ENCODE measurements at regions not wholly inside any gene's neighbourhood (a gene's known extent, or its start where the extent isn't known, plus 50 kb on each side); places are given as distances from the start of the nearest gene placed in this dataset.

DNA sequence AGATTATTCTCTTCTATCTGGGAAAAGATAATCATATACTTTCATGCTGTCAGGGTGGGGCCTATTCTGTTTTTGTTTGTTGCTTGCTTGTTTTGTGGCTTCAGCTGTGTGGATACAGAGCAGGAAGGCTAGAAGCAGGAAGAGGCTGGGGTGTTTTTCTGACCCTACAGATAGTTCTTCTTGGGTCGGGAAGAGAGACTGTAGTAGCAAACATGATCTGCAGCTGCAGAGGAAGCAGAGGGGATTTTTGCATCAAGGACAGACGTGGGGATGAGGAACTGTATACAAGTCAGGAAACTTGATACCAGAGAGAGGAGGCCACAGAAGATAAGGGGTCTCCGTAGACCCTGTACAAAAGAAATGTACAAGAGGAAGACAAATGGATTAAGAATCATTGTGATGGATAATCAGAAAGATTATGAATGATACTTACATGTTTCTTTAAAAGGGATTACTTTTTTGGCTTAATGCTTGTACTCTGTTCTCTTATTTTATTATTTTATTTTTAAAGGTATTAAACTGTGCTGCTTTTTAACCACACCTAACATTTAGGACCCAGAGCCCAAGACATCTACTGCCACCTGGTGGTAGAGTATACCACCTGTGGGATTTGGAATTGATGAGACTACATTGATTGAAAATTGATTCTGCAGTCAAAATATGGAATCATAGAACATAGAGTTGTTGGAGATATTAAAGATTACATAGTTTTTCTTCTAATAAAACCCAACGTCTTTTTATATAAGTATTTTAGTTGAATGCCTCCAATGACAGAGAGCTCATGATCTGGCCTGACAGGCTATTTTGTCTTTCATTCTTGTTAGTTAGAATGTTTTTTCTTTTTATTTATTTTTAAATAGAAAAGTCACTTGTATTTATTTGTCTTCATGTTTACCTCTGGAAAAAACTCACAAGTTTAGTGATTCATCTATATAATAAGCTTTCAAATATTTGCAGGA is 87.3 kb upstream of the ROPN1 start:
- H3K9me3 Mint-ChIP-seq: no peaks in the 10 kb centered on the region
- no peak overlapping the region for H3K27ac Mint-ChIP-seq
- peaks cover 14% of the 10 kb centered on the region for H3K27me3 Mint-ChIP-seq
- no peak overlapping the region for H3K4me3 Mint-ChIP-seq
- H3K4me1 Mint-ChIP-seq: no peaks in the 10 kb centered on the region
- ATAC-seq (replicated peaks): no peak
- H3K36me3 Mint-ChIP-seq (ENCODE audit: low read depth): no peaks in the 10 kb centered on the region

DNA sequence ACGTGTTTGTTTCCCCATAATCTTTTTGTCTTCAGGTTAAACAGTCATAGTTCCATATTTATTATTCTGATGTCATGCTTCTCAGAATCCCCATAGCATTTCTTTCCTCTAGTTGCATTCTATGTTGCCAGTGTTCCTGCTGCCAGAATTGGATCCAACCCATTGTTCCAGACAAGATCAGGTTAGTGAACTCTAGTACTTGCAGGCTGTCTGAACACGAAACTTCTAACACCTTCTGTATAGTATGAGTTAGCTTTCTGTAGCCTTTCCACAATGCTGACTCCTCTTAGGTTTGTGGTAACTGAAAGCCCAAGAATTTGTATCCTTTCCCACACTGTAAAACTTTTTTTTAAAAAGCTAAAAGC is 88.0 kb upstream of the ROPN1 start:
- peaks cover 14% of the 10 kb centered on the region for H3K27me3 Mint-ChIP-seq
- no peaks in the 10 kb centered on the region for H3K36me3 Mint-ChIP-seq (ENCODE audit: low read depth)
- H3K9me3 Mint-ChIP-seq: no peaks in the 10 kb centered on the region
- no peak for ATAC-seq (replicated peaks)
- no peak overlapping the region for H3K4me3 Mint-ChIP-seq
- no peak overlapping the region for H3K27ac Mint-ChIP-seq
- no peaks in the 10 kb centered on the region for H3K4me1 Mint-ChIP-seq

DNA sequence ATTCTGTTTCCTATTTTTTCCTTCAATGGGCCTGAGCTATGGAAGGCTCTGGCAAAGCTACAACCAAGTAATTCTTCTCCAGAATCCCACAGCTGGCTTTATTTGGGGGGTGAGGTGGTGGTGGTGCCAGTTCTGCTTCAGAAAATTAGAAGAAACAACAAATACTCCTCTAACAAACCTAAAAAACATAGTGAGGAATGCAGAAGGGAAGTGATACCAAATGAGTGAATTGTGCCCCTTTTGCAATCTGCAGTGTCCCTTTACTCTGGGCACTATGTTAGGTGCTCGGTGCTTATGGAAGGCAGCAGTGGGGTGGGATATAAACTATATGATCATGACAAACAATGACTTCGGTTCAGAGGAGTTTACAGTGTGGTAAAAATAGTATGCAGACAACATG is 90.4 kb upstream of the ROPN1 start:
- no peaks in the 10 kb centered on the region for H3K36me3 Mint-ChIP-seq (ENCODE audit: low read depth)
- H3K4me1 Mint-ChIP-seq: no peaks in the 10 kb centered on the region
- ATAC-seq (replicated peaks): no peak
- no peaks in the 10 kb centered on the region for H3K9me3 Mint-ChIP-seq
- H3K27me3 Mint-ChIP-seq: peaks cover 16% of the 10 kb centered on the region
- no peak overlapping the region for H3K4me3 Mint-ChIP-seq
- no peak overlapping the region for H3K27ac Mint-ChIP-seq

DNA sequence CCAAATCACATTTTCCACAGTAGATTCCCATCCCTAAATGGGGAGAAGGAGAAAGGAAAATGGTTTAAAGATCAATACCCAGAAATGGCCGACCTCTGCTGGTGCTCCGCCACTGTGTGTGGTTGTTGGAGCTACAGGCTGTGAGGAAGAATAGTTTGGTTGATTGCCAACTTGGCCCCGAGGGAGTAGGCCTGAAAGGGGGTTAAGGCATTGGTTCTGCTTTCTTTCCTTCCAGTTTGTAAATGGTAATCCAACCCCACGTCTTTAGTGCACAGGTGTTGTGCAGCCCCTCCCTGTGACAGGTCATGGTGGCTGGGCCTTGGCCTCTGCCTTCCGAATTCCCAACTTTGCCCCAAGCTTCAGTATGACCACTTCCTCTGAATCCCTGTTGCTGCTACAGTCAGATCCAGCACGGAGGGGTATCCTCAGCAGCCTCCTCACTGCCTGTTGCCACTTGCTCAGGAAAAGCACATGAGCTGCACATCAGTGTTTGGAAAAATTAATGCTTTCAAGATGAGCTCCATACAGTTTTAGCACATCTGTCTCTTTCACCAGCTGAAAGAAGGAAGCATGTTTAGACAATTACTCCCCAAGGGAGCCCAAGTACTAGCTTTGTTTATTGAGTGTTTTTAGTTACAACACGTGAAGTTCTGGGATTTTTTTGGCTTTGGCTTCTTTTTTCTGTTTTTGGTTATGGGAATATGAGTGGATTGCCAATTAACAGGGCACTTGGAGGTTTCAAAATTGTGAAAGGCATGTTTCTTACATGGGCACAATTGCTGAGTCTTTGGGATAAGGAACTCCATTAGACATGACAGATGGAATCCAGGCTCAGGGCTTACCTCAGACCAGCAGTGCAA is 92.3 kb upstream of the ROPN1 start:
- no peaks in the 10 kb centered on the region for H3K36me3 Mint-ChIP-seq (ENCODE audit: low read depth)
- H3K4me3 Mint-ChIP-seq: no peak overlapping the region

DNA sequence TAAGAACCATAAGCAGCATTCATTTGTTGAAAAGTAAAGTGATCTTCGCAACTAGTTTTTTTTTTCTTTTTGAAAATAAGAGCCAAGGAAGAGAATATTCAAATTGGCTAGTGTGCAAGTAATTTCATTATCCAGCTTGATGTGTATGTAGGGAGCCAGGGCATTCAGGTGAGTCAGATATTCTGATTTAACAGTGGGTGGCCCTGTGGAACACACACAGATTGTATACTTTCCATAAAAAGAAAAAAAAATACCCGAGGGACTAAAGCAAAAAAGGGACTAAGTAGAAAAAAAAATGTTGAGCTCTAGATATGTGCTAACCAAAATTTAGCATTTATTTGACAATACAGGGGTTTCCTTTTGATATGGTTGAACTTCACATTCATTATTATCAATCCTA is 96.9 kb upstream of the ROPN1 start:
- no peak overlapping the region for H3K4me3 Mint-ChIP-seq
- no peaks in the 10 kb centered on the region for H3K4me1 Mint-ChIP-seq
- no peak for ATAC-seq (replicated peaks)

More for the DNA sequence above, 92.3 kb upstream of the ROPN1 start:
- no peaks in the 10 kb centered on the region for H3K9me3 Mint-ChIP-seq
- H3K27ac Mint-ChIP-seq: no peak overlapping the region
- ATAC-seq (replicated peaks): no peak
- peaks cover 16% of the 10 kb centered on the region for H3K27me3 Mint-ChIP-seq
- no peaks in the 10 kb centered on the region for H3K4me1 Mint-ChIP-seq

DNA sequence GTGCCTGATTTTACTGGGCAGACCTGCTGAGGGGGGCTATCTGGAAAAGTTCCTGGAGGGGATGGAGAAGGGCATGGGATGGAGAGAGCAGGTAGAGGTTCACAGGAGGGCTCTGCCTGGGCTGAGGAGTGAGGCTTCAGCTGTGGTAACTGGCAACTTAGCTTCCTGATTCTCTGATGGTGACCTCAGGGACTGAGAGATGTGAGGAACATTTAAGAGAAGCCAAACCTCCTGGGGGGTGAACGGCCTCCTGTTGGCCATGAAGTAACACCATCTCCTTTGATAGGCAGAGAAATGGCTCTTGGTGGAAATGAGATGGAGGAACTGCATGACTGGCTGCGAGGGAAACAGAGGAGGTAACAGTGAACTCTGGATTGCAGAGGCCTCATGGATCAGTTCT is 97.3 kb upstream of the ROPN1 start:
- ATAC-seq (replicated peaks): no peak
- Mint-ChIP-seq H3K4me1 (no peaks in the 10 kb centered on the region), H3K9me3 (no peaks in the 10 kb centered on the region), H3K27me3 (peaks cover 36% of the 10 kb centered on the region), H3K27ac (no peak overlapping the region), H3K36me3 (ENCODE audit: low read depth) (no peaks in the 10 kb centered on the region), H3K4me3 (no peak overlapping the region)

More for the DNA sequence above, 96.9 kb upstream of the ROPN1 start:
- H3K27me3 Mint-ChIP-seq: peaks cover 34% of the 10 kb centered on the region
- H3K36me3 Mint-ChIP-seq (ENCODE audit: low read depth): no peaks in the 10 kb centered on the region
- H3K9me3 Mint-ChIP-seq: no peaks in the 10 kb centered on the region
- no peak overlapping the region for H3K27ac Mint-ChIP-seq

DNA sequence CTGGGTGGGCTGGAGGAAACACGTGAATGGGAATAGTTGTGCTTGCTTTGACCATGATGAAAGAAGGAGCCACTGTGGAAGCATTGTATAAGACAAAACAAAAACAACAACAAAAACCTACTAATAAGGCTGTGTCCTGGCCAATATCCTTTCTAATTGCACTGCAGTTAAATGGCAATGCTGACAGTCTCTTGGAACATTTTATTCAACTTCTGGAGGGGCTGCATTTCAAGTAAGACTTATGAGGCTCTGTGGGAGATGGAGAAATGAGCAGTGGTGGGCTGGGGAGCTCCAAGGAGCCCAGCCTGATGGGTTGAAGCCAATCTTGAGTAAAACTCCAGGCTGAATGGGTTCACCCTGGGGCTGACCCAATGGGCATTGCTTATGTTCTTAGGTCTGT is 99.8 kb upstream of the ROPN1 start:
- Mint-ChIP-seq H3K27me3 (peaks cover 33% of the 10 kb centered on the region), H3K4me1 (no peaks in the 10 kb centered on the region), H3K27ac (no peak overlapping the region), H3K9me3 (no peaks in the 10 kb centered on the region), H3K4me3 (no peak overlapping the region), H3K36me3 (ENCODE audit: low read depth) (no peaks in the 10 kb centered on the region)
- ATAC-seq (replicated peaks): no peak

DNA sequence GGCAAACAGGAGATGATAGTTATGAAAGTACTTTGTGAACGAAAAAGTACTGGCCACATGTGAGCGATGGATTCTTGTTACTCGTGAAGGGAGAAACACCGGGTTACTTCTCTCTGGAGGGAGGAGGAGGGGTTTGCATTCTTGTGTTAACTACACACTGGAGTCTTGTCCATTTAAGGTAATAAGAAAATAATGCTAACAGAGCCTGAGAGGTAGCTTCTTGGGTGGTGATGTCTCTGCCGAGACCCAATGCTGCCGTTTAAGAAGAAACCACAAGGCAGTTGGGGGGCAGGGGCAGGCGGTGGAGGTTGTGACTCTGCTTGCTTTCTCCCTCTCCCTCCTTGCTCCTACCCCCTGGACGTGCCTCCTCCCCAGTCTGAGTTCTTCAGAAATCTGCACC is 100.9 kb upstream of the ROPN1 start:
- H3K4me3 Mint-ChIP-seq: no peak overlapping the region
- no peak overlapping the region for H3K27ac Mint-ChIP-seq
- H3K27me3 Mint-ChIP-seq: peaks cover 36% of the 10 kb centered on the region
- H3K4me1 Mint-ChIP-seq: no peaks in the 10 kb centered on the region
- no peaks in the 10 kb centered on the region for H3K36me3 Mint-ChIP-seq (ENCODE audit: low read depth)
- no peaks in the 10 kb centered on the region for H3K9me3 Mint-ChIP-seq
- no peak for ATAC-seq (replicated peaks)

DNA sequence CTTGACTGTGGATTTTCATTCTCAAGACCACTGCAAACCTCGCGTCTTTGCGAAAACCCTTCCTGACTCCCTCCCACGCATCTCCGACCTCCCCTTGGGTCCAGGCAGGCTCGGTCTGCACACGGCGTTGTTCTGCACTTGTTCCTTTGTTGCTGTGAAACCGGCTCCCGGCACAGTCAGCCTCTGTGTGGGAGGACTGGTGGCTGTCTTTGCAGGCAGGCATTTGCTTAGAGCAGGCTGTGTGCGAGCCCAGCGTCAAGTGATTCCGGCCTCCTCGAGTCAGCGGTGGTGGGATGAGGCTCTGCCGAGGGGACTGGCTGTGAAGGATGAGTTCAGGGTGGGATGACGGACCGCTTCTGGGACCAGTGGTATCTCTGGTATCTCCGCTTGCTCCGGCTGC is 102.6 kb upstream of the ROPN1 start:
- no peak overlapping the region for H3K27ac Mint-ChIP-seq
- no peak overlapping the region for H3K4me3 Mint-ChIP-seq
- ATAC-seq (replicated peaks): no peak
- no peaks in the 10 kb centered on the region for H3K4me1 Mint-ChIP-seq
- peaks cover 37% of the 10 kb centered on the region for H3K27me3 Mint-ChIP-seq
- no peaks in the 10 kb centered on the region for H3K9me3 Mint-ChIP-seq
- H3K36me3 Mint-ChIP-seq (ENCODE audit: low read depth): no peaks in the 10 kb centered on the region

DNA sequence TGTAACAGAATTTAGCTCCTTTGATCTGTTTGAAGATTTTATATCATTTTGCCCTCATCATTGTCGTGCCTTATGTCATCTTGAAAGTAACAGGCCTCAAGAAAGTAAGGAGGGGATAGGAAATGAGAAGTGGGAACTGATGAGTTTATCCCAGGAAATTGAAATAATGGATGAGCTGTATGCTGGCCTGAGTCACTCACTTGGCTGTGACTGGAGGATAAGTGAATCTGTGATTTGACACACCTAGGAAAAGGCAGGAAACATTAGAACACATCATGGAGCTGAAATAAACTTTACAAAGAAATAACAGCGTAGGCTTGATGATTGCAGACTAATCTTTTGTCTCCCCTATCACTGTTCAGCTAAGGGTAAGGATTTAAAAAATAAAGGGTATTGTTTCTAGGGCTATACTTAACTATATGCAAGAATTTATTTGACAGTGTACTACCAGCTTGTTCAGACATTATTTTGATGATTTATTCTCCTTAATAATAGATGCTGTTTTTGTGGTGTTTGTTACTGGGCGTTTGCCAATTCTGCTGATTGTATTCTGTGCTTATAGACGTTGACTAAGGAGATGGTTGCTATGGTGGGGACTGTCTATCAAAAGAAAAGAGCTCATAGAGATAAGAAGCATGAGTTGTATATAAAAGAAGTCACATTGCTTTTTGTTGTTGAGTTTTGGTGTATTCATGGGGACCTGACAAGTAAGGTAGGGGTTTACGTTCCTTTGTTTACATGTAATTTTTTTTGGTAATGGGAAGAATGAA is 105.6 kb upstream of the ROPN1 start:
- Mint-ChIP-seq H3K4me3 (no peak overlapping the region), H3K36me3 (ENCODE audit: low read depth) (no peaks in the 10 kb centered on the region), H3K27ac (no peak overlapping the region), H3K9me3 (no peaks in the 10 kb centered on the region), H3K27me3 (peaks cover 33% of the 10 kb centered on the region), H3K4me1 (no peaks in the 10 kb centered on the region)
- ATAC-seq (replicated peaks): no peak

DNA sequence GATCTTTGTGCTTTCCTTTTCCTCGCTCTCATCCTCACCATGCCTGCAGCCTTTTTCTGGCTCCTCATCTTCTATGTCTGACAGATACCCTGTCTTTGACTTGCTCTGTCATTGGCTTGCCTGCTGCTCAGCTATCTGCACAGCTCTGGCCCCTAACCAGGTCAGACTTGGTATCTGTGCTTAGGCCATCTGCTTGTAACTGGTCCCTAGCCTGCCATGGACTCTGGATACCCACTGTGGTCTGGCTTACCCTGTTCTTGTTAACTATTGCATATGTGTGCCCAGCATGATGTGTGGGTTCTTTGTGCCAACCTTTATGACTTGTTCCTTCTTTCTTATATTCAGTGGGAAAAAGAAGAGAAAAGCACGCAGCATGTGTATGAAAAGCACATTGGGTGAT is 109.7 kb upstream of the ROPN1 start:
- no peaks in the 10 kb centered on the region for H3K9me3 Mint-ChIP-seq
- no peak overlapping the region for H3K27ac Mint-ChIP-seq
- H3K4me1 Mint-ChIP-seq: no peaks in the 10 kb centered on the region
- peaks cover 26% of the 10 kb centered on the region for H3K27me3 Mint-ChIP-seq
- H3K4me3 Mint-ChIP-seq: no peak overlapping the region
- no peaks in the 10 kb centered on the region for H3K36me3 Mint-ChIP-seq (ENCODE audit: low read depth)
- ATAC-seq (replicated peaks): no peak

DNA sequence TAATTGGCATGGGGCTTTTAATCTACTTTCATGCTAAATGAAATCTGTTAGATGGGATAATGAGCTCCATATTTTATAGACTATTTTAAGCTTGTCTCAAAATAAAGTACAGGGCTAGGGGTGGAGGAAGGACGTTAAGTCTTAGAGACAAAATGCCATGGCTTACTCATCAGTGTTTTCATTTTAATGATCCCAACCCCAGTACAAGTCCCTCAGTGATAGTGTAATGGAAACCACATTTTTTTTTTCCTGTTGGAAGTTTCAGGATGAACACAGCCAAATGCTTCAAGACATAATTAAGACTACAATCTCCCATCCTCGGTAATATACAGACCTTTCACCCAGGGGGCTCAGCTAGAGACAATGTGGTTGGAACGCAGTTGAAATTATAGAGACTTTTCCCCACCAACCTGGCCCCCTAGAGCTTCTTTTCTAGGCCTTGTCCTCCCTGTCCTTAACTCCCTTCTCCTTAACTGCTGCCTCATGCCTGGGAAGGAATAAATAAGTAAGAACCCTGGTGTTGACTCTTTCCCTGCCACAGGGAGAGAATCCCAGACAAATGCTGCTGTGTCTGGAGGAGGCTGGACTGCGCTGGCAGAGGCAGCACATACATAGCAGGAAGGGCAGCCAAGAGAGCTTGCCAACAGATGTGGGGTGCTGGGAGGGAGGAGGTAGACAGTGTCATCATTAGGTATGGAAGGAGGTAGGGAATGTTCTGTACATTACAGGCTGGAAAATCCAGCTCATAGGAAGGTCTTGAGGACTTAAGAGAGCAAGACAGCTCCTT is 115.4 kb upstream of the ROPN1 start:
- Mint-ChIP-seq H3K27ac (no peak overlapping the region), H3K4me1 (no peaks in the 10 kb centered on the region), H3K4me3 (no peak overlapping the region), H3K27me3 (peaks cover 2% of the 10 kb centered on the region), H3K9me3 (no peaks in the 10 kb centered on the region), H3K36me3 (ENCODE audit: low read depth) (no peaks in the 10 kb centered on the region)
- no peak for ATAC-seq (replicated peaks)

DNA sequence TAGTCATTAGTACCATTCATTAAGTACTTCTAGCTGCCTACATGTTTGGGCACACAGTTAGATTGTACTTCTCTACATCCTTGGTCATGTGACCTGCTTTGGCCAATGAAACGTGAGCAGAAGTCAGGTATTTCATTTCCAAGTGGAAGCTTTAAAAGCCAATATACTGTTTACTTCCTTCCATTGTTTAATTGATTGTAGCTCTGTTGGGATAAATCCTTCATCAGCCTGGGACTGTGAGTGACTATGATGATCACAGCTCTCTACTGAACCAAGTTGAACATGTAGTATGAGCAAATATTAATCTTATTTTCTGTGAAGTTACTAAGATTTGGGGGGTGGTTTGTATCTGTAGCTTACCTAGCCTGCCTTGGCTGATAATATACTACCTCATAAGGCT is 116.5 kb upstream of the ROPN1 start:
- H3K27me3 Mint-ChIP-seq: peaks cover 7% of the 10 kb centered on the region
- no peak for ATAC-seq (replicated peaks)

DNA sequence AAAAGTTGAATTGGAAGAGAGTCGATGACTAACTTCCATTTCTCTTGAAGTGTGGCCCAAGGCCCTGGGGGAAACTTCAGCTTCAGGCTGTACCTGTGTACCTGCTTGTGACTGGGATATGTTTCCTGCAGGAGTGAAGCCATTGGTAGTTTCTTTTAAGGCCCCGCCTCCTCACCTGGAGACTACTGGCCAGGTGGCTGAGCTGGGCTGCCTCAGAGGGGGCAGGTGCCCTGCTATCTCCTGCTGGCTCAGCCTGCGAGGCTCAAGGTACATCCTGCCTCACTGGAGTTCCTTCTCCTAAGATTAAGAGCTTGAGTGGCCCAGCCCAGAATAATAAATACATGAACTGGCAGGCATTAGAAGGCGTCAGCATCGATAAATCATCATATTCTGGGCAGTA is 121.6 kb upstream of the ROPN1 start:
- no peaks in the 10 kb centered on the region for H3K36me3 Mint-ChIP-seq (ENCODE audit: low read depth)
- no peak overlapping the region for H3K4me3 Mint-ChIP-seq
- no peak for ATAC-seq (replicated peaks)
- peaks cover 15% of the 10 kb centered on the region for H3K27me3 Mint-ChIP-seq
- no peaks in the 10 kb centered on the region for H3K4me1 Mint-ChIP-seq
- H3K27ac Mint-ChIP-seq: no peak overlapping the region
- H3K9me3 Mint-ChIP-seq: no peaks in the 10 kb centered on the region

More for the DNA sequence above, 116.5 kb upstream of the ROPN1 start:
- Mint-ChIP-seq H3K27ac (no peak overlapping the region), H3K36me3 (ENCODE audit: low read depth) (no peaks in the 10 kb centered on the region), H3K4me1 (no peaks in the 10 kb centered on the region), H3K9me3 (no peaks in the 10 kb centered on the region), H3K4me3 (no peak overlapping the region)
